ENCODE measurements at regions not wholly inside any gene's neighbourhood (a gene's known extent, or its start where the extent isn't known, plus 50 kb on each side); places are given as distances from the start of the nearest gene placed in this dataset.

DNA sequence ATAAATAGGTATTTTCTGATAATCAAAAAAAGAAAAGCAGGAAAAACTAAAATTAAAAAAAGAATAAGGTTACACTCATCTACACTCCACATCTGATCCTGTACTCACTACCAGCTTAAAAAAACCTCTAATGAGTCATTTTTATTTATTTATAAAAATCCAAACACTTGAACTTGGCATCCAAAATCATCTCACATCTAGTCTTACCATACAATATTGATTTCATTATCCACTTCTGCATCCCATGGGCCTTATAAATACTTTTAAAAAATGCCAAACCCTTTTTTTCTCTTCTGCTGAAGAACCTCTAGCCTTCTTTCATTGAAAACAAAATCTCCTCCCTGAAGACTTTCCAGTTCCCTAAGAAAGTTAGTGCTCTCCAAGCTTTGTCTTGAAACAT, 109.7 kb downstream of the TMTC3 start:
- DNase-seq = no peak

DNA sequence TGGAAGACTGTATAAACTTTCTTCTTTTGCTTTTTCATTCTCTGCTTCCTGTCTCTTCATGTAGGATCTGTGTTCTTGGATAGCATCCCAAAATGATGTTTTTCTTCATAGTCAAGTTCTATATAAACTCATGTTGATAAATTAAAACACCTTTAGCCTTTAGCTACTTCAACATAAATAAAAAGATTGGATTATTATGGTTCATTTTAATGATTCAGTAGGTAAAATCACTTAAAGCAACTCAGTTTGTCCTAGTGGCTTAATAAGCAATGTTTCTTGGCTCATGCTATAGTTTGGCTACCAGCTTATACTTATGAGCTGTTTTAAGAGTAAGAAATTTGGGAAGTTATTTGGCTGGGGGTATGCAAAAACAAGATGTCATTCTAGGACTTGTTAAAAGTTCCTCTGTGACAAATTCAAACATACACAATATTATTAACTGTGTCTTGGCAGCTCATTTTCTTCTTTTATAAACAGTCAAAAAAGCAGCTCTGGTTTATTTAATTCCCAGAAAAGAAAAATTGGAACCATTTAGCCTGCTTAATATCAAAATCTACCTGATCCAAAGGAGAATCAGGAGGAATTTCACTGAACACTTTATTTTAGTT, 111.4 kb downstream of the TMTC3 start:
- no peak for DNase-seq

DNA sequence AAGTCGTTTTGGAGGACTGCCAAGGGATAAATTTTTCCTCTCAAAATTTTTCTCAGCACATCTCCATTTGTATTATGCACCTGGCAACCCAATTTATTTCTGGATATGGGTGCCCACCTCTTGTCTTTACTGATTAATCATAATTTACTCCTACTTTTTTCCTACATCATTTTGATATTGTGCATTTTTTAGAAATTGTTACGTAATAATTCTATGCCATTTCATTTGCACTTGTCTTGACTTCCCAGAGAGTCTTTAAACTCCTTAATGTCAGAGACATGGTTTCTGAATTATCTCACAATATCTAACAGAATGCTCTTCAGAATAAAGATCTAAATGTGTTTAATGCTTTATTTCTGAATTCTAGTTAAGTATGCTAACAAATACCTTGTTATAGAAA, 113.1 kb downstream of the TMTC3 start:
- no peak for DNase-seq

DNA sequence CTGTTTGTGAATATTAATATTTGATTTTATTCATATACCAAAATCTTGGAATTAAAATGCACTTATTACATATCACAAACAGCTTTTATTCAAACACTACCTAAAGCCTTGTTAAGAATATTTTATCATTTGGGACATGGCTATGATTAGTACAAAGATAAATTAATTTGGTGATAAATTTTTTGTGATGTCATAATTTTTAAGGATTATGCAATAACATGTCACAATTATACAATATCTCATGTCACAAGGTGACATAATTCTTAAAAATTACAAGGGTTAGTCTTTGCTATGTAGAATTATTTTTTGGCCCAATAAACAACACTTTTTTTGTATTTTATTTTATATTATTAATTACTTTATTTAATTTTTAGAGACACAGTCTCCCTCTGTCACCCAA, 113.7 kb downstream of the TMTC3 start:
- no peak for DNase-seq

DNA sequence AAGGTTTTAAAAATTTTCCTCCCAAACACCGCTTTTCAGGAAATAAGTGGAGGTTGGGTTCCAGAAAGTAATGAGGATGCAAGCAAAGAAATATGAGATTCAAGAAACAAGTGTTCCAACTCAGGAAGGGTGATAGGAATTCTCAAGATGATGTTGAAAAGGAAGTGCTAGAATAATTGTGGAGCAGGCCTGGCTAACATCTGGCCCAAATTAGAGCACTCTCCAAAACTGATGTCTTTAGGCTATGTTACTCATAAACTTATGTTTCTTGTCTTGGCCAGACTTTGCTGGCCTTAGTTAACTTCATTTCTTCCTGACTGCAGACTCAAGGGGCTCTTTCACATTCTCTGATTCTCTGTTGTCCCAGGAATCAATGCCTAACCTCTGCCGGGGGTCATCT, 116.3 kb downstream of the TMTC3 start:
- DNase-seq = no peak

DNA sequence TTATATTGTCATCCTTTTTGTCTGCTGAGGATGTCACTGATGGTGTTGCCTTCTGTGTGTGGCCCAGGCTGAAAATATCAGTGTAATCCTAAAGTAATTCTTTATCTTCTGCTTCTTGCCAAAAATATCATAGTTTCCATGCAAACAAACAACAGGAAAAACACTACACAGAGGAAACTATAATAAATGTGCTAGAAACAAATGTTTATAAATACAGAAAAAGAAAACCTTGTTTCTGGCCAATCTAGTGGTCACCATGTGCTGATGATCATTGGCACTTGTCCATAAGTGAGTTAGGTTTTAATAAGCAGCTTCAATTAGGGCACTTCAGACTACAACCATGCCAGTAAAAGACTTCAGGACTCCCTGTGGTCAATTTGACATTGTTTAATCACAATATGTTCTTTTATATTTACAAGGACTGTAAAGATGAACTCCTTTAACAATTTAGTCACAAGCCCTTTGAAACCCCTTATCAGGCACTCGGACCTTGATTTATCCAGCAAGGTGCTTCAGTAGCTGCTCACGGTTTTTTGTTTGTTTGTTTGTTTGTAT, 124.8 kb downstream of the TMTC3 start:
- DNase-seq = no peak

DNA sequence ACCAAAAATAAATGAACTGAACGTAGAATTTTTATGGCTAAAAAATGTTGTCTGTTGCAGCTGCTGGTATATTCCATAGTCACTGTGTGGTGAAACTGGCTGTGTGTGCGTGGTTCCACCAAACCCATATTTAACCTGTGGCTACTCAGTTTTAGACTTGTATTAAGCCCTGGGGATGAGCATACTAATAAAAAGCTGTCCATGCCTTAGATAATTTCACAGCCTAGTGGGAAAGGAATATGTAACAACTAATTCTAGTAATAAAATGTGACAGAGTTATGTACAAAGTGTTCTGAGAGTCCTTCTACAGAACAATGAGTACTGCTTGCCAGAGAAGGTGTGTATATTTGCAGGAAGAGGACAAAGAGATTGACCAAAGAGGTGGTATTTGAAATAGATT, 125.5 kb downstream of the TMTC3 start:
- no peak for DNase-seq

DNA sequence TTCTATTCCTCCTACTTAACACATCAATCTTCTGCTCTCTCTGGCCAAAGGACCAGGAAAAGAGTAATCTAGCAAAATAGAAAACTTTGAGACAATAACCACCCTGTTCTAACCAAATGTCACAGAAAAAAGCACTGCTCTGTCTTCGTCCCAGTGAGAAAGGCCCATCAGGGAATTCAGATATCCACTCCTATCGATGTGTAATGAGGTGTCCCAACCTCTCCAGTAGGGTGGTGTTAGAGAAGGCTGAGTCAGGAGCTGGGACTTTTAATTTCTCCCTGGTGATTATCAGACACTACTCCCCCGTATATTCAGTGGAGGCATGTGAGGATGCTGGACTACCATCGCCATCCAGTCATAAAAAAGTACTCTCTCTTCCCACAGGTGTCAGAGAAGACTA, 130.3 kb downstream of the TMTC3 start:
- no peak for DNase-seq

DNA sequence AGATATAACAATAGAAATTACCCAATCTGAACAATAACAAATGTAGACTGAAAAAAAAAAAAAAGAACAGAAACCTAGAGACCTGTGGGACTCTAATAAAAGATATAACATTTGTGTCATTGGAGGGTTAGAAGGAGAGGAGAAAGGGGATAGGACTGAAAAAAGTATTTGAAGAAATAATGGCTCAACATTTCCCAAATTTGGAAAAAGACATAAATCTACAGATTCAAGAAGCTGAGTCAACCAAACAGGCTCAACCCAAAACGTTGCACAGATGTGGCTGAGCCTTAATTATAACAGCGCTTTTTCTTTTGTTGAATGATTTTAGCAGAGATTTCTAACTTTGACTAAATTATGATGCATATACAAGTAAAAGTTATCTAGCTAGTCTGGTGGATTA, 131.3 kb downstream of the TMTC3 start:
- DNase-seq = no peak

DNA sequence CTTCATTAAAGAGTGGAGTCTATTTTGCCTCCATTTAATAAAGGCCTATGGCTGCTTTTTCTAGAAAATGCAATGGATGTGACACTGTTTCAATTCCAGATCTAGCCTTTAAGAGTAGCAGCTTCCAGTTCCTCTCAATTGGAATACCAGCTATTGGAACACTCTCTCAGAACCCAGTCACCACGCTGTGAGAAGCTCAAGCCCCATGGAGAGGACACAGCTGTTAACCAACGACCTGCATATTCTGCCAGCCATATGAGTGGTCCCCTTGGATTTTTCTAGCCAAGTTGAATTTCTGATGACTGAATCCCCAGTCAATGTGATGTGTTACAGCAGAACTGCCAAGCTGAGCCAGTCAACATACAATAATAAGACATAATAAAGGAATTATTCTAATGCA, 131.8 kb downstream of the TMTC3 start:
- DNase-seq = peak; percentile 10

DNA sequence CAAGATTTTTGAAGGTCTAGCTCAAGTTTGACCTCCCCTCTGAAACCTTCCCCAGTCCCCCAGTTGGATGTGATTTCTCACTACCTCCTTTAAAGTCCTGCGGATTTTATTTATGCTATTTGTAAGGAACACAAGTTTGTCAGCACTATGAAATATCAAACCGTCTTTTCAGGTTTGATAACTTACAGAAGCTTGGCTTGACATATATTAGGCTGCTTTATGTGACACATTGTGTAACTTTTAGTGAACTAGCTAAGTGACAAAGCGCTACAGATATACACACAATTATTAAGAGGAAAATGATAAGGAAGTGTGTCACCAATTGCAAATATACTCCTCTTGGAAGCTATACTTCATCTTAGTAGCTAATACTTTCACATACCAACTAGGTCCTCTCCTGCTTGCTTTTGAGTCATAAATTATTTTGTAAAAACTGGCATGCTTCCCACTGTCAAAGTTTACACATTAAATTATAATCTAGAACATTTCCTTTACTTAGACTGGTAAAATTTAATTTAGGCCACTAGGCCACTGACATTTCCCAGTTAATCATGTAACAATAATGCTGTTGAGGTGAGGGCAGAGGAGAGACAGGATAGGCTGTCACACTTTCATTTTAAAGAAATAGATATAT, 149.5 kb downstream of the TMTC3 start:
- no peak for DNase-seq

DNA sequence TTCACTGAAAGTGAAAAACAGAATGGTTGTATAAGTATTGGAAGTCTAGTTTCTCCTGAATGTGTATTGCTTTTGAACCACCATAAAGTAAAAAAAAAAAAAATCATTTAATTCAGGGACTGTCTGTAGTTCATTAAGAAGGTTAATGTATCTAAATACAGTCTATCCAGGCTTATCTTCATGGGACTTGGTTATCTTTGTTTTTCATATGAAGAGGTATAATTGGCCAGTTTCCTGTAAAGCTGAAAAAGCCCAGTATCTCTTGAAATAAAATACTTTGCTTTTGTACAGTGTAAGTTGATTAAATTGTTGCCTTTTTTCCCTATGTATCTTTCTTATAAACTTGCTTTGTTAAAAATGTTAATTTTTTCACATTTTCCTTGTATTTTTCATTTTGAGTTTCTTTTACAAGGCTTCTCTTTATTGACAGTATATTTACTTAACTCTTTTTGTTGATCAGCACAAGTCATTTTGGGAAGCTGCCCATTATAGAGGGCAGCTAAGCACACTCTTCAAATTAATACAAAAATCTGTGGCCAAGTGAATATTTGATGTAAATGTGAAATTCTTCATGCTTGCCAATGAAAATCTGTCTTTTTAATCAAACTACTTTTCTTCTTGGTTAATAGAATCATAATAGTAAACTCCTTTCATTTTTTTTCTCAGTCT, 156.0 kb downstream of the TMTC3 start:
- DNase-seq = no peak

DNA sequence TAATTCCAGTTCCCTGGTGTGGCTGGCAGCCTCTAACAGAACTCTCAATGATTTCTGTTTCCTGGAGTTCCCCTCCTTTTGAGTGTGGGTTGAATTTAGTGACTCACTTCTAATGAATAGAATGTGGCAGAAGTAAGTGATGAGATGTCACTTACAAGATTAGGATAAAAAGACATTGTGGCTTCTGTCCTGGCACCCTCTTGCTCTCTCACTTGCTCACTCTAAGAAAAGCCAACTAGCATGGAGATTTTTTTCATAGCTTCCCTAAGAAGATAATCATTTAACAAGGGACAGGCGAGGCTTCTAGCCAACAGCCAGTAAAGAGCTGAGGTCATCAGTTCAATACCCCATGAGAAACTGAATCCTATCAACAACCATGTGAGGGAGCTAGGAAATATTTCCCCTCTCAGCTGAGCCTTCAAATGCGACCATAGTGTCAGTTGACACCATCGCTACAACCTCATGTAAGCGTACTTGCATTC, 156.7 kb downstream of the TMTC3 start:
- peak; percentile 10 for DNase-seq

DNA sequence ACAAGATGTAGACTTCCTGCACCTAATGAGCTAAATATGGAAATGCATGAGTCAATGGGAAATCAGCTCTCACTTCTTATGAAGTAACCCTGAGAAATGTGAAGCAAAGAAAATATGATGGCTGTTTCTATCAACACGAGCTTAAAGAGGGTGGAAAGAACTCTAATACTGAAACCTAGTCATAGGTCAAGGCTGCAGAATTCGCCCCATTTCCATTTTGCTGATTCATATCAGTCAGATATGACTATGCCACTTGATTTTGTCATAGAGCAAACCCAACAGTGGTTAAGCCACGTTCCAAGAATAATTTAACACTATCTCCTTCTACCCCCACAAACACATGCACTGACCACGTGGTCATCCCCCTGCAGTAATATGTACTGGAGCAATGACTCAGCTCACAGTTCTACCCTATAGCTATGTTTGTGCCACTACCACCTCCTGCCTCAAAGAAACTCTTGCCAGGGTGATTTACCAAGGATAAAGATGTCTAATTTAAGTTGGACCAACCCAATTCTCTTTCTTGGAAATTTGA, 157.5 kb downstream of the TMTC3 start:
- no peak for DNase-seq

DNA sequence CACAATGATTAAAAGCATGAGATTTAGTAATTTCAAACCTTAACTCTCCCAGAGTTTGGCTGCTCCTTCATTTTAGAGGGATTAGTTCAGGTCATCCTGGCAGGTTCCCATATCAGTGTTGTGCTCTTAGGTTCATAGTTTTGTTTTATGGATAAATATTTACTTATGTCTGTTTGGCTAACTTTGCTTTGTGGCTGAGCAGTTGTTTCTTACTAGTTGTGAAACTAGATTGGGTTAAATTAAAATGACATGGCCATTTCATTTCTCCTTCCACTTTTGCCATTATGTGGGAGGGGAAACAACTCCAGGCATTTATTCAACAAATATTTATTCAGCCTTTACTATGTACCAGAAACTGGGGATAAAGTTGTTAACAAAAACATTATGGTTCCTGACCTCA, 158.8 kb downstream of the TMTC3 start:
- no peak for DNase-seq

DNA sequence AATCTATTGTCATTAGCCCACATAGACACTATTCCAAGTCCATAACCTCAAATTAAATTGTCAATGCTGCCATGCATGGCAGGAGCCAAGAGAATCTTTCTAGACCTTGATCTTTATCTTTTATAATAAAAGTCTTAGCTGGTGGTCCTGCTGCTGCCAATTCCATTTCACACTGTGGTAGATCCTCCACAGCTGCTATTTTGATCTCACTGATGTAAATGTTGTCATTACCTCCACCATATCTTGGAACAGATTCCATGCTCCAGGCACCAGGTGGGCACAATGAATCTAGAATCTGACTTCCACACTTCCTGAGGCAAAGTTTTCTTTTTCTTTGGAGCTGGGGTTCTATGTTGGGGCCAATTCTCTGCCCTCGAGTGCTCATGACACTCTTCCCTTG, 161.2 kb downstream of the TMTC3 start:
- DNase-seq = no peak

DNA sequence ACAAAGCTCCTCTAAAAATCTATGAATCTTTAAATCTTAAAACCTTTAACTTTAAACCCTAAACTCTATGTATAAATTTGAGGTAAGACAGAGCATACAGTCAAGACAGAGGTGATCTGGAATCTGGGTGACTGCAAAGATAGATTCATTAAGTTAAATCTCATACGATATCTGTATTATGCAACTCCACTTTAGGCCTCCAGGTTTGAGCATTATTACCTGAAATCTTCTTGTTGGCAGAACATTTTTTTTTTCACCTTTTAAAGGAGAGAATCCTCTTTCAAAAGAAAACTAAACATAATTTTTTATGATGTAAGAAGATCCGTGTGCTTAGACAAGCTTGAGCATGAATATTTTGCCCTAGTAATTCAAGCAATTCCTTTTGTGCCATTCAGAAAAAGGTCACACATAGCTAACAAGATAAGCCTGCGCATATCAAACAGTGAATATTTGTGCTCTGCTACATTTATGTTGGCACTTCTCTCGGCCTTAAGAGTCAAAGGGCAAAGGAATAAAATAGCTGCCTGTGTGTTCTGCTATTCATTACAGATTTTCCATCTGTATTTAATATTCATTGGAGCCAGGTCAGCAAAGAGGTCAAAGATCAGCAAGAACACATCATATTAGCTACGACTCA, 163.3 kb downstream of the TMTC3 start:
- DNase-seq = no peak

DNA sequence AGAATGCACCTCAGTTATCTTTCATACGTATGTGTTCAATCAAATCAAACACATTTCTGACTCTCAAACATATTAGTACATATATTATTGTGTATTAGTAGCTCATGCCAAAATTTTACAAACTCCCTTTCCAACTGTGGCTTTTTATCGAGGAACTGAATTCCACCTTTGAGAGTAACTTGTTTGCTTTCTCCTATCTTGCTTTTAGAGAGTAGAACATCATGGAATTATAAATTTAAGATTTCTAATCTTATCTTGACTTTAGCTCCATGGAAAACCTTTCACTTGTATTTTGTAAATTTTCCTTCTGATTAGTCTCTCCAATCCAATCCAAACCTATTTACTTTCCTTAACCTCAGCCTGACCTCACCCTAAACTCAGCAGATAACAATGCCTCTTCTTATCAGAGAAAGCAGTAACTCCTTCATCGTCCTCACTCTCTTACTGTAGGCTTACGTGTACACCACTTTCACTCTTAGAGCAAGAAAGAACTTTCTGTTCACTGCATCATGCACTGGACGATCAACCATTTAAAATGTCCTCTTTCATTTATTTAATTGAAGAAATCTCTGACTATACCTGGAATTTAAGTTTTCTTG, 164.5 kb downstream of the TMTC3 start:
- no peak for DNase-seq

DNA sequence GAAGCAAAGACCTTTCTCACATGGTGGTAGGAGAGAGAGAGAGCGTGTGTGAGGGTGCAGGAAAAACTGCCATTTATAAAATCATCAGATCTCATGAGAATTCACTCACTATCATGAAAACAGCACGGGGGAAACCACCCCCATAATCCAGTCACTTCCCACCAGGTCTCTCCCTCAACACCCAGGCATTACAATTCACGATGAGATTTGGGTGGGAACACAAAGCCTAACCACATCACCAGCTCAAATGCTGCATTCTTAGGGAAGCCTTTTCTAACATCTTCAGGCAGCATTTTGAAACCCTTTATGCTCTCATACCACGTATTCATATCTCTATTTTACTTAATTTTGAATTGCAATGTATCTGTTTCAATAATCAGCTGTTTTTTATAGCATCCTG, 165.9 kb downstream of the TMTC3 start:
- DNase-seq = no peak

DNA sequence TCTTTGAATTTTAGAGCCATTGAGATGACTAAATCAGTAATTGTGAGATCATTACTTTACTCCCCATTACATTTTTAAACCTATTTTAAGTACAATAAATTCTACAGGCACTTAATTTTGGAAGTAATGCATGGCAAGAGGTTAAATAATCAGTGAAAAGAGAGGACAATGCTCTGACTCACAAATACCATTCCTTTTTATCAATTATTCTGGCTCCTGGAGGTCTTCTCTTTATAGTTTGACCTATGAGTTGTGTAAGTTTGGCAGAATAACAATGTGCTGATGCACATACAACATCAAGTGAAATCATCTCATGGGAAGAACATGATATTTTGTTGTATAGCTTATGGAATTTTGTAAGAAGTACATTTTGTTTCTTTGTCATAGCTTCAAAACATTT, 166.7 kb downstream of the TMTC3 start:
- DNase-seq = no peak

DNA sequence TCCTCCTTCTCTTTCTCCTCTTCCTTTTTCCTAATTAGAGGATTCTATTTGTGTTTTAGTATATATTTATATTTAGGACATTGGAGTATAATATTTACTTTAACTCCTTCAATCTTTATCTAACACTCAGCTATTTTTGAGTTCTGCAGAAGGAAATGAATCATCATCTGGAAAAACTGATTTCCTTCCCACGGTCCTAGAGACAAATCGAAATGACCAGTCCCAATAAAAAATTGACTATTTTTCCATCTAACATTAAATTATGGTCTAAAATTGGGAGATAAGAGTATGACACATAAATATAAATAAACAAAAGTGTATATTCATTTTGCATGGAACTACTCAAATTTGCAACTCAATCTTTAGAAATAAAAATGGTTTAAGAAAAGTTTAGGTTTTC, 167.4 kb downstream of the TMTC3 start:
- DNase-seq = no peak

DNA sequence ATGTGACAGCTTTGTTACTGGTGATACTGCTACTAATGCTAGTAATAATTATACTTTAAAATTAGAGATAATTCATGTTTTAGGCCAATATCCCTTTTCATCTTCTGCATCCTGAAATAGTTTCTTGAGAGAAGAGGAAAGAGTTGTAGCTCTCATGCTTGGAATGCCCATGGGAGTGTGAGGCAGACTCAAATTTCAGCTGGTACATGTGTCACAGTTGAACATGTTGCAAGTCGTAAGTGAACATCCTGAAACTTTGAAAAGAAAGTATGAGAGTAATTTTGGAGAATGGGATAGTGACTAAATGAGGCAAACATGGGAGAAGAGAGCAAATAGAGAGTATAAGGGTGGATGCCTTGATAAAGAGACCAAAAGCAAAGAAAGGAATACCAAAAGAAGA, 168.0 kb downstream of the TMTC3 start:
- no peak for DNase-seq

DNA sequence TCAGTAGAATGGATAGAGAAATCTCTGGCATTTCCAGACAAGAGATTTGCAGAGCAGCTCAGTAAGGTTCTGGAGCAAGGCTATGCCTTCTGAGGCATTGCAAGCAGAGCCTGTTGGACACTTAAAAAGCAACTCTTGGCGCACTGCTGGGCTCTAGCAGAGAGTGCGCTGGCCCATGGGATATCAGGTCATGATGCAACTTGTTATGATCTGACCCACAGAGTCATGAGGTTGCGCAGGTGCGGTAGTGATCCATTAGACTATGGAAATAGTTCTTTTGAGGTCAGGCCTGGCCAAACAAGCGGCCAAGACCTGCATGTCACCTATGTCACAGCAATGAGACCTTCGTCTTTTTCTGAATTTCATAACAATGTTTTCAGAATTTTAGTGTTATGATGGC, 168.6 kb downstream of the TMTC3 start:
- no peak for DNase-seq
